ENCODE measurements at regions not wholly inside any gene's neighbourhood (a gene's known extent, or its start where the extent isn't known, plus 50 kb on each side); places are given as distances from the start of the nearest gene placed in this dataset.

DNA sequence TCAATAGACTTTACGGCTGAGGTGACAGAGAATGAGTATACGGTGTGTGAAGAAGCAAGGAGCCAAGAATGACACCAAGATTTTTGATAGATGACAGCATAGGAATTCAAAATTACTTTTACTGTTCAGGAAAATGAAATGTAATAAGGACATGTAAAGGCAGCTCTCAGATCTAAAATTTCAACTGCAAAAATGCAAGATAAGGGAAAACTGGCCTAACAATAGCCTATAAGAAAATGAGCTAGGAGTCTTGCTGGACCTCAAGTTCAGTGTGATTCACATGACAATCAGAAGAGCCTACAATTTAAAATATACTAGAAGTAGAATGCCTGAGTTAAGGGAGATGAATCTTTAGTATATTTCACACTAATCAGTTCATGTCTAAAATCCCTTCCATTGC lies 102.0 kb downstream of the RPS29 start:
- no peak for DNase-seq (ENCODE audit: low read depth, low spot score)
- ChIA-PET RAD21 (ENCODE audit: low non-redundant PET in 1 of 2, low total read pairs in 2 of 2, uncharacterized antibody in 2 of 2, unreplicated experiment in 2 of 2) (no interaction called here), CTCF (interaction anchor here (2.8 kb wide), 1 partner anchor 23 kb away, joined by 13 read pairs; no protein-coding TSS in a partner anchor), POLR2A (no interaction called here)
- Histone ChIP-seq H4K20me1 (ENCODE audit: insufficient read depth) (no peaks in the 10 kb centered on the region), H3K4me2 (ENCODE audit: low read length) (no peak overlapping the region), H3K27me3 (ENCODE audit: insufficient read depth, low read length) (no peaks in the 10 kb centered on the region), H3K9me3 (ENCODE audit: control insufficient read depth in 1 of 2, insufficient read depth in 1 of 2, low read depth in 1 of 2, low read length in 2 of 2) (no peaks in the 10 kb centered on the region), H3K9ac (ENCODE audit: low read length) (no peak overlapping the region), H3K27ac (ENCODE audit: low read depth, low read length) (no peak overlapping the region), H3K4me3 (replicated peaks in 1 of 2; ENCODE audit: low read depth in 1 of 2, low read length in 2 of 2) (no peak overlapping the region), H3K4me1 (ENCODE audit: control insufficient read depth in 1 of 2, insufficient read depth in 2 of 2, low read length in 2 of 2) (no peaks in the 10 kb centered on the region), H2AFZ (ENCODE audit: low read depth, low read length, poor library complexity, severe bottlenecking) (no peak overlapping the region), H3K9me2 (ENCODE audit: insufficient read depth) (no peaks in the 10 kb centered on the region), H3K79me2 (ENCODE audit: insufficient read depth, low read length) (no peaks in the 10 kb centered on the region), H3K36me3 (ENCODE audit: control insufficient read depth in 1 of 2, insufficient read depth in 2 of 2, low read length in 2 of 2) (no peaks in the 10 kb centered on the region)
- BruUV-seq (replicated peaks): no TSS peak
- ATAC-seq: no peak
- intact Hi-C loops (cut with micrococcal nuclease): no loop called here
- TF ChIP-seq, protein P1, sequence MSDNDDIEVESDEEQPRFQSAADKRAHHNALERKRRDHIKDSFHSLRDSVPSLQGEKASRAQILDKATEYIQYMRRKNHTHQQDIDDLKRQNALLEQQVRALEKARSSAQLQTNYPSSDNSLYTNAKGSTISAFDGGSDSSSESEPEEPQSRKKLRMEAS (IDR thresholded peaks at IDR 0.05): no peak
- TF ChIP-seq ZFX (IDR thresholded peaks at IDR 0.05) (no peak), CBX3 (IDR thresholded peaks at IDR 0.05; ENCODE audit: low read depth) (no peak), EGR1 (IDR thresholded peaks at IDR 0.05; ENCODE audit: low read depth) (no peak), RAD21 (IDR thresholded peaks at IDR 0.05; ENCODE audit: low read depth) (no peak)
- TF ChIP-seq, protein P2, sequence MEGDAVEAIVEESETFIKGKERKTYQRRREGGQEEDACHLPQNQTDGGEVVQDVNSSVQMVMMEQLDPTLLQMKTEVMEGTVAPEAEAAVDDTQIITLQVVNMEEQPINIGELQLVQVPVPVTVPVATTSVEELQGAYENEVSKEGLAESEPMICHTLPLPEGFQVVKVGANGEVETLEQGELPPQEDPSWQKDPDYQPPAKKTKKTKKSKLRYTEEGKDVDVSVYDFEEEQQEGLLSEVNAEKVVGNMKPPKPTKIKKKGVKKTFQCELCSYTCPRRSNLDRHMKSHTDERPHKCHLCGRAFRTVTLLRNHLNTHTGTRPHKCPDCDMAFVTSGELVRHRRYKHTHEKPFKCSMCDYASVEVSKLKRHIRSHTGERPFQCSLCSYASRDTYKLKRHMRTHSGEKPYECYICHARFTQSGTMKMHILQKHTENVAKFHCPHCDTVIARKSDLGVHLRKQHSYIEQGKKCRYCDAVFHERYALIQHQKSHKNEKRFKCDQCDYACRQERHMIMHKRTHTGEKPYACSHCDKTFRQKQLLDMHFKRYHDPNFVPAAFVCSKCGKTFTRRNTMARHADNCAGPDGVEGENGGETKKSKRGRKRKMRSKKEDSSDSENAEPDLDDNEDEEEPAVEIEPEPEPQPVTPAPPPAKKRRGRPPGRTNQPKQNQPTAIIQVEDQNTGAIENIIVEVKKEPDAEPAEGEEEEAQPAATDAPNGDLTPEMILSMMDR (IDR thresholded peaks at IDR 0.05 in 2 of 3, conservative IDR thresholded peaks at IDR 0.05 in 1 of 3; ENCODE audit: borderline replicate concordance in 1 of 3, insufficient read depth in 1 of 3, low read depth in 2 of 3, low read length in 2 of 3): no peak
- TF ChIP-seq, protein P3, sequence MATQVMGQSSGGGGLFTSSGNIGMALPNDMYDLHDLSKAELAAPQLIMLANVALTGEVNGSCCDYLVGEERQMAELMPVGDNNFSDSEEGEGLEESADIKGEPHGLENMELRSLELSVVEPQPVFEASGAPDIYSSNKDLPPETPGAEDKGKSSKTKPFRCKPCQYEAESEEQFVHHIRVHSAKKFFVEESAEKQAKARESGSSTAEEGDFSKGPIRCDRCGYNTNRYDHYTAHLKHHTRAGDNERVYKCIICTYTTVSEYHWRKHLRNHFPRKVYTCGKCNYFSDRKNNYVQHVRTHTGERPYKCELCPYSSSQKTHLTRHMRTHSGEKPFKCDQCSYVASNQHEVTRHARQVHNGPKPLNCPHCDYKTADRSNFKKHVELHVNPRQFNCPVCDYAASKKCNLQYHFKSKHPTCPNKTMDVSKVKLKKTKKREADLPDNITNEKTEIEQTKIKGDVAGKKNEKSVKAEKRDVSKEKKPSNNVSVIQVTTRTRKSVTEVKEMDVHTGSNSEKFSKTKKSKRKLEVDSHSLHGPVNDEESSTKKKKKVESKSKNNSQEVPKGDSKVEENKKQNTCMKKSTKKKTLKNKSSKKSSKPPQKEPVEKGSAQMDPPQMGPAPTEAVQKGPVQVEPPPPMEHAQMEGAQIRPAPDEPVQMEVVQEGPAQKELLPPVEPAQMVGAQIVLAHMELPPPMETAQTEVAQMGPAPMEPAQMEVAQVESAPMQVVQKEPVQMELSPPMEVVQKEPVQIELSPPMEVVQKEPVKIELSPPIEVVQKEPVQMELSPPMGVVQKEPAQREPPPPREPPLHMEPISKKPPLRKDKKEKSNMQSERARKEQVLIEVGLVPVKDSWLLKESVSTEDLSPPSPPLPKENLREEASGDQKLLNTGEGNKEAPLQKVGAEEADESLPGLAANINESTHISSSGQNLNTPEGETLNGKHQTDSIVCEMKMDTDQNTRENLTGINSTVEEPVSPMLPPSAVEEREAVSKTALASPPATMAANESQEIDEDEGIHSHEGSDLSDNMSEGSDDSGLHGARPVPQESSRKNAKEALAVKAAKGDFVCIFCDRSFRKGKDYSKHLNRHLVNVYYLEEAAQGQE (IDR thresholded peaks at IDR 0.05; ENCODE audit: low read depth): no peak
- TF ChIP-seq, protein P4, sequence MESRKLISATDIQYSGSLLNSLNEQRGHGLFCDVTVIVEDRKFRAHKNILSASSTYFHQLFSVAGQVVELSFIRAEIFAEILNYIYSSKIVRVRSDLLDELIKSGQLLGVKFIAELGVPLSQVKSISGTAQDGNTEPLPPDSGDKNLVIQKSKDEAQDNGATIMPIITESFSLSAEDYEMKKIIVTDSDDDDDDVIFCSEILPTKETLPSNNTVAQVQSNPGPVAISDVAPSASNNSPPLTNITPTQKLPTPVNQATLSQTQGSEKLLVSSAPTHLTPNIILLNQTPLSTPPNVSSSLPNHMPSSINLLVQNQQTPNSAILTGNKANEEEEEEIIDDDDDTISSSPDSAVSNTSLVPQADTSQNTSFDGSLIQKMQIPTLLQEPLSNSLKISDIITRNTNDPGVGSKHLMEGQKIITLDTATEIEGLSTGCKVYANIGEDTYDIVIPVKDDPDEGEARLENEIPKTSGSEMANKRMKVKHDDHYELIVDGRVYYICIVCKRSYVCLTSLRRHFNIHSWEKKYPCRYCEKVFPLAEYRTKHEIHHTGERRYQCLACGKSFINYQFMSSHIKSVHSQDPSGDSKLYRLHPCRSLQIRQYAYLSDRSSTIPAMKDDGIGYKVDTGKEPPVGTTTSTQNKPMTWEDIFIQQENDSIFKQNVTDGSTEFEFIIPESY (IDR thresholded peaks at IDR 0.05; ENCODE audit: extremely low read depth, insufficient replicate concordance, low read length): no peak
- TF ChIP-seq, protein P5, sequence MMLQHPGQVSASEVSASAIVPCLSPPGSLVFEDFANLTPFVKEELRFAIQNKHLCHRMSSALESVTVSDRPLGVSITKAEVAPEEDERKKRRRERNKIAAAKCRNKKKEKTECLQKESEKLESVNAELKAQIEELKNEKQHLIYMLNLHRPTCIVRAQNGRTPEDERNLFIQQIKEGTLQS (IDR thresholded peaks at IDR 0.05): no peak
